GM12892 (cell line): ENCODE measurements at regions not wholly inside any gene's neighbourhood (a gene's known extent, or its start where the extent isn't known, plus 50 kb on each side); places are given as distances from the start of the nearest gene placed in this dataset.

Experiments used
- POLR2A ChIP-seq: IDR thresholded peaks from 2 replicates; pipeline ENCODE4 v1.6.1; 2011; ENCODE audit warnings: low read depth, low read length, control low read depth
- POLR2AphosphoS5 ChIP-seq: IDR thresholded peaks from 2 replicates; pipeline ENCODE4 v1.6.1; 2011; ENCODE audit warnings: low read depth, low read length, control low read depth
- TAF1 ChIP-seq: IDR thresholded peaks from 2 replicates; pipeline ENCODE4 v1.6.1; 2011; ENCODE audit warnings: low read depth, mild to moderate bottlenecking, control low read depth, low read length, borderline replicate concordance

DNA sequence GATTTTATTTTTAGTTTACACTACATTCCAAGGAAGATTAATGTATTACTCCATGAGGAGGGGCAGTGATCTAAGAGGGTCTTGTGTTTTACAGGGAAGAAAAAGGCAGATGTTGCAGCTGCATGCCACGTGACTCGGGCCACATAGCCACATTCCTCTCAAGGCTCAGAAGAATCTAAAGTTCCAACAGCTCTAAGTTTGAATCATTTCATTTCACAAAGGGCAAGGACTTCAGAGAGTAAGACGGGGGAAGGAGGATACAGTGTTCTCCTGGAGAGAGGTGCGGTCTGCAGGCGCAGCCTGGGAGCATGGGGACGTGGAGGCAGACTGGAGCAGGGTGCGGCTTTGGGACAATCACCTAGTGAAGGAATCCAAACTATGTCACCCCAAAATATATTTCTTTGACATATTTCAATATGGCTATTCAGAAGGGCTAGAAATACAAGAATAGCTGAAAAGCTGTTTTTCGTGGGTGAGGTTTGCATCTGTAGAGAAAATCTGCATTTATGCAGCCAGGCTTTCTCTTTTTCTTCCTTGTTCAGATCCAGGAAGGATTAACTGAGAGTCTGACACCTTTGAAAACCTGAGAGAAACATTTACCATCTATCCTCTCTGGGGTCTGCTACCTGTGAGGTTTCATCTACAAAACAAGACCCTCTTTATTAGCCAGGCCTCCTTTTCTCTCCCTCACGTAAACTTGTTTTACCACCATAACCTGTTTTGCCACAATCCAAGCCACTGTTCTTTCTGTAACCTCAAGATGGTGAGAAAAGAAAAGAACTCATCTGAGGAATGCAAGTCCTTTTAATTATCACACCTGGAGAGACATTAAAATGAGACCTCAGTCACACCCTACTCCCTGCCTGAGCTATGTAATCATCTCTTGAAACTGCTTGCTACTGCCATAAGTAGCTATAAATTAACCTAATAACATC, 165.1 kb upstream of the NDUFV2 start:
- TF ChIP-seq POLR2AphosphoS5 (no peak), POLR2A (no peak), TAF1 (no peak)
